ENCODE measurements at regions not wholly inside any gene's neighbourhood (a gene's known extent, or its start where the extent isn't known, plus 50 kb on each side); places are given as distances from the start of the nearest gene placed in this dataset.
"Not testable (repeated sequence)": the region's sequence is repeated elsewhere in the genome, so short reads cannot be mapped to it uniquely, and the experiment has no call there.

DNA sequence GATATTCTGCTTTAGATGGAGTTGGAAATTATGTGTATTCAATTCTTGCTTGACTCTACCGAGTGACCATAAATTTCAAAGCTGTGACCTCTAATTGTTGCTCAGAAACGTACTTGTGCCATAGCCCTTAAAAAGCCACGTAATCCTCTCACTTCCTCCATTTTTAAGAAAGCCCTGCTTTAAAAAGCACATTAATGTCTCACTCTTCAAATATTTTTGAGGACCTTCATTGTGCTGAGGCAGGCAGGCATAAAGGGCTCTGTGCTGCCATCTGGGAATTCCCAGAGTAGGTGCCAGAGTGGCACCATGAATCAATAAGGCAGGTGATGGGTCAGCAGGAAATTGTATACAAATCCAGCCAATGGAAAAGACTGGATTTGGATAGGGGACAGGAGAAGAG lies 97.7 kb upstream of the FAM204A start:
- TF ChIP-seq POLR2A (IDR thresholded peaks at IDR 0.05; ENCODE audit: extremely low read depth, insufficient read length), result no peak
- TF ChIP-seq, protein P1, sequence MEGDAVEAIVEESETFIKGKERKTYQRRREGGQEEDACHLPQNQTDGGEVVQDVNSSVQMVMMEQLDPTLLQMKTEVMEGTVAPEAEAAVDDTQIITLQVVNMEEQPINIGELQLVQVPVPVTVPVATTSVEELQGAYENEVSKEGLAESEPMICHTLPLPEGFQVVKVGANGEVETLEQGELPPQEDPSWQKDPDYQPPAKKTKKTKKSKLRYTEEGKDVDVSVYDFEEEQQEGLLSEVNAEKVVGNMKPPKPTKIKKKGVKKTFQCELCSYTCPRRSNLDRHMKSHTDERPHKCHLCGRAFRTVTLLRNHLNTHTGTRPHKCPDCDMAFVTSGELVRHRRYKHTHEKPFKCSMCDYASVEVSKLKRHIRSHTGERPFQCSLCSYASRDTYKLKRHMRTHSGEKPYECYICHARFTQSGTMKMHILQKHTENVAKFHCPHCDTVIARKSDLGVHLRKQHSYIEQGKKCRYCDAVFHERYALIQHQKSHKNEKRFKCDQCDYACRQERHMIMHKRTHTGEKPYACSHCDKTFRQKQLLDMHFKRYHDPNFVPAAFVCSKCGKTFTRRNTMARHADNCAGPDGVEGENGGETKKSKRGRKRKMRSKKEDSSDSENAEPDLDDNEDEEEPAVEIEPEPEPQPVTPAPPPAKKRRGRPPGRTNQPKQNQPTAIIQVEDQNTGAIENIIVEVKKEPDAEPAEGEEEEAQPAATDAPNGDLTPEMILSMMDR (IDR thresholded peaks at IDR 0.05; ENCODE audit: low read depth, low read length), result no peak
- TF ChIP-seq MYC (IDR thresholded peaks at IDR 0.05; ENCODE audit: low read depth, low read length), result no peak
- TF ChIP-seq, protein P2, sequence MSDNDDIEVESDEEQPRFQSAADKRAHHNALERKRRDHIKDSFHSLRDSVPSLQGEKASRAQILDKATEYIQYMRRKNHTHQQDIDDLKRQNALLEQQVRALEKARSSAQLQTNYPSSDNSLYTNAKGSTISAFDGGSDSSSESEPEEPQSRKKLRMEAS (IDR thresholded peaks at IDR 0.05; ENCODE audit: low read depth, low read length), result no peak
- DNase-seq (ENCODE audit: low read depth), result no peak
- H3K4me3 ChIP-seq (ENCODE audit: low read depth, low read length), result no peak overlapping the region

DNA sequence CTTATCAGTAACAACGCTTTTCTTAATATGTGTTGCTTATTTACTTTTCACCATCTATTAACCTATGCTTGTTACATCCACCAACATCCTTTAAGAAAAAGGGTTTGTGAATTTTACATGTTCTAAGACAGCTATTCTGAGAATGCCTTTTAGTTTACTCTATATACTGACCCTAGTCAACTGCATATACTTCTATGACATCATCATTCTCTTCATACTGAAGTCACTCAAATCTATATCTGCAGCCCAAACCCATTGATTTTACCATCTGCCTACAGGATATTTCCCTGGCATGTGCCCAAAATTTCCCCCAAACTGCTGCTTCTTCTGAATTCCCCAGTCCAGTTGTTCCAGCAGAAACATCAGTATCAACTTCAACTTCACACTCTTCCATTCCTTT lies 94.6 kb upstream of the FAM204A start:
- TF ChIP-seq MYC (IDR thresholded peaks at IDR 0.05; ENCODE audit: low read depth, low read length), result no peak
- TF ChIP-seq POLR2A (IDR thresholded peaks at IDR 0.05; ENCODE audit: extremely low read depth, insufficient read length), result no peak
- TF ChIP-seq, protein P1 (IDR thresholded peaks at IDR 0.05; ENCODE audit: low read depth, low read length), result no peak
- TF ChIP-seq, protein P2 (IDR thresholded peaks at IDR 0.05; ENCODE audit: low read depth, low read length), result no peak
- DNase-seq (ENCODE audit: low read depth), result no peak
- H3K4me3 ChIP-seq (ENCODE audit: low read depth, low read length), result no peak overlapping the region

DNA sequence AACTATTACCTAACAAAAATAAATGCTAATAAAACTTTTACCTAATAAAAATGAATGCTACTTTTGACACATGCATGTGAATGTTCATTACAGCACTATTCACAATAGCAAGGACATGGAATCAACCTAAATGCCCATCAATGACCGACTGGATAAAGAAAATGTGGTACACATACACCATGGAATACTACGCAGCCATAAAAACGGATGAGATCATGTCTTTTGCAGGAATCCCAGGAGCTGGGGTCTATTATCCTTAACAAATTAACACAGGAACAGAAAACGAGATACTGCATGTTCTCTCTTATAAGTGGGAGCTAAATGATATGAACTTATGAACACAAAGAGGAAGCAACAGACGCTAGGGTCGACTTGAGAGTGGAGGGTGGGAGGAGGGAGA lies 88.1 kb upstream of the FAM204A start:
- no peak overlapping the region for H3K4me3 ChIP-seq (ENCODE audit: low read depth, low read length)
- no peak for DNase-seq (ENCODE audit: low read depth)
- TF ChIP-seq POLR2A (IDR thresholded peaks at IDR 0.05; ENCODE audit: extremely low read depth, insufficient read length) (no peak), MYC (IDR thresholded peaks at IDR 0.05; ENCODE audit: low read depth, low read length) (no peak)
- TF ChIP-seq, protein P1 (IDR thresholded peaks at IDR 0.05; ENCODE audit: low read depth, low read length), result no peak
- TF ChIP-seq, protein P2 (IDR thresholded peaks at IDR 0.05; ENCODE audit: low read depth, low read length), result no peak

DNA sequence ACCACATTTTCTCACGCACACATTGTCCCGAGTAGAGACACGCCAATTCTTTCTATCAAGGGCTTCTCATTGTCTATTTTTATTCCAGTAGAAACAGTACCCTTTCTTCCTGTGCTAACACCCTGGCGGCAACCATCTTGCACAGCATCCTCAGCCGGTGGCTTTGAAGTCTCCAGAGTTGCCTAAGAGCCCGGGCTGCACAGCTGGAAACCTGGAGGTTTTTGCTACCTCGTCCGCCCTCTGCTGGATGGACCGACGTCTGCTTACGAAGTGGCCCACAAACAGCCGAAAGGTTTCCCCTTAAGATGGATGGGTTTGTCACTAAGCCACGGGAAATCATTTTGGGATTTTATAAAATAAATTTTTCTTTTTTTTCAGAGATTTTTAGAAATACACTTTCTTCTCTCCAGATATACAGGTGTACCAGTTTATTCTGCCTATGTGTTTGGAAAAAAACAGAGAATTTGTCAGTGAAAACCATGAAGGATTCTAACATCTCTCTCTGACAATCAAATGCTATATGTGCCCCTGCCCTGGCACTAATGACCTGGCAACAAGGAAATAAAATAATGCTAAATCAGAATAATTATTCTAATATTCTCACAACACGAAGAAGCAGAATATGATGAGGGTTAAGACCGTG lies 81.8 kb upstream of the FAM204A start:
- no peak overlapping the region for H3K4me3 ChIP-seq (ENCODE audit: low read depth, low read length)
- TF ChIP-seq, protein P2 (IDR thresholded peaks at IDR 0.05; ENCODE audit: low read depth, low read length), result 0 out of 2 replicates have a peak, but pooled peaks have one; percentile 22
- peak; percentile 69 for TF ChIP-seq MYC (IDR thresholded peaks at IDR 0.05; ENCODE audit: low read depth, low read length)
- TF ChIP-seq, protein P1 (IDR thresholded peaks at IDR 0.05; ENCODE audit: low read depth, low read length), result peak; percentile 94
- no peak for TF ChIP-seq POLR2A (IDR thresholded peaks at IDR 0.05; ENCODE audit: extremely low read depth, insufficient read length)

DNA sequence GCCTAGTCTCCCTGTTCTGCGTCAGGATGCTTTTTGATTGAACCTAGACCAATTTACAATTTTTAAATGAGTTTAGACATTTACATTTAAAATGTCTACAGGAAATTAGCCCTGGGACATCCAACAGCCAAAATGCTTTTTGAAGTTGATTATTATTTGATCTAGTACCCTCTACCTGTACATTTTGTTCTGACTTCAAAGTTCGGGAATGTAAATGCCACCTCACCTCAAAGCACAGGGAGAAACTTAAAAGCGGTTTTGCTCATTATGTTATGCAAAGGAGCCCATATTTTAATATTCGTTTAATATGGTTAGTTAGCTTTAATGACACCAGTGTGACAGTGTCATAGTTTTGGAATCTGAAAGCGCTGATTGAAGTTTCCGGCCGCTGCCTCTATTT lies 80.1 kb upstream of the FAM204A start:
- DNase-seq (ENCODE audit: low read depth), result no peak
- TF ChIP-seq, protein P1 (IDR thresholded peaks at IDR 0.05; ENCODE audit: low read depth, low read length), result no peak
- TF ChIP-seq MYC (IDR thresholded peaks at IDR 0.05; ENCODE audit: low read depth, low read length) (no peak), POLR2A (IDR thresholded peaks at IDR 0.05; ENCODE audit: extremely low read depth, insufficient read length) (no peak)
- TF ChIP-seq, protein P2 (IDR thresholded peaks at IDR 0.05; ENCODE audit: low read depth, low read length), result no peak

More for the DNA sequence above, 81.8 kb upstream of the FAM204A start:
- peak; percentile 94 for DNase-seq (ENCODE audit: low read depth)

DNA sequence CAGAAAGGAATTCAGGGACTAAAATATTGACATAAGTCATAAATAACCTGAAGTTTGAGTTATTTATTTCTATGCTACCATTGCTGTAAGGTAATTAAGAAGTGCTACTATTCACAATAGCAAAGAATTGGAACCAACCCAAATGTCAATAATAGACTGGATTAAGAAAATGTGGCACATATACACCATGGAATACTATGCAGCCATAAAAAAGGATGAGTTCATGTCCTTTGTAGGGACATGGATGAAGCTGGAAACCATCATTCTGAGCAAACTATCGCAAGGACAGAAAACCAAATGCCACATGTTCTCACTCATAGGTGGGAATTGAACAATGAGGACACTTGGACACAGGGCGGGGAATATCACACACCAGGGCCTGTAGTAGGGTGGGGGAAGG lies 77.9 kb upstream of the FAM204A start:
- DNase-seq (ENCODE audit: low read depth), result not testable (repeated sequence)

More for the DNA sequence above, 80.1 kb upstream of the FAM204A start:
- no peak overlapping the region for H3K4me3 ChIP-seq (ENCODE audit: low read depth, low read length)

More for the DNA sequence above, 77.9 kb upstream of the FAM204A start:
- H3K4me3 ChIP-seq (ENCODE audit: low read depth, low read length), result not testable (repeated sequence)
